Ammon's horn (tissue), 1 donor: ENCODE measurements at regions not wholly inside any gene's neighbourhood (a gene's known extent, or its start where the extent isn't known, plus 50 kb on each side); places are given as distances from the start of the nearest gene placed in this dataset.
"Not testable (repeated sequence)": the region's sequence is repeated elsewhere in the genome, so short reads cannot be mapped to it uniquely, and the experiment has no call there.

Experiments used
- DNase-seq: peaks from one replicate; pipeline ENCODE4 v3.0.0-alpha.2; 2016; ENCODE audit warnings: low spot score

GRCh38 chr10:86579883-86580520 is 58.4 kb upstream of the WAPL start:
- DNase-seq: peak; percentile 75

- DNase-seq: peak; percentile 59
Measured at GRCh38 chr10:86580521-86580891, 58.9 kb upstream of the WAPL start.

- DNase-seq: no peak
Measured at GRCh38 chr10:86583983-86584382, 62.4 kb upstream of the WAPL start.

- peak; percentile 88 for DNase-seq
Measured at GRCh38 chr10:86585037-86585929, 63.7 kb upstream of the WAPL start.

GRCh38 chr10:86586516-86586915 is 64.9 kb upstream of the WAPL start:
- peak; percentile 75 for DNase-seq

- DNase-seq: not testable (repeated sequence)
Measured at GRCh38 chr10:86588781-86589180, 65.6 kb upstream of the OPN4 start.

- DNase-seq: no peak
Measured at GRCh38 chr10:86591436-86591835, 62.9 kb upstream of the OPN4 start.

- no peak for DNase-seq
Measured at GRCh38 chr10:86592413-86592812, 61.9 kb upstream of the OPN4 start.

GRCh38 chr10:86594535-86594934 is 59.8 kb upstream of the OPN4 start:
- no peak for DNase-seq

GRCh38 chr10:86595496-86595895 is 58.9 kb upstream of the OPN4 start:
- no peak for DNase-seq

- no peak for DNase-seq
Measured at GRCh38 chr10:86596266-86596665, 58.1 kb upstream of the OPN4 start.

GRCh38 chr10:86597306-86597705 is 57.0 kb upstream of the OPN4 start:
- no peak for DNase-seq

- no peak for DNase-seq
Measured at GRCh38 chr10:86598151-86598550, 56.2 kb upstream of the OPN4 start.

- no peak for DNase-seq
Measured at GRCh38 chr10:86599041-86599440, 55.3 kb upstream of the OPN4 start.

GRCh38 chr10:86599729-86600128 is 54.6 kb upstream of the OPN4 start:
- DNase-seq: no peak

GRCh38 chr10:86600296-86600695 is 54.1 kb upstream of the OPN4 start:
- no peak for DNase-seq

GRCh38 chr10:86601956-86602602 is 52.3 kb upstream of the OPN4 start:
- DNase-seq: no peak

- no peak for DNase-seq
Measured at GRCh38 chr10:86603256-86603655, 51.1 kb upstream of the OPN4 start.
